Heart left ventricle (tissue), 13 donors: ENCODE measurements at regions not wholly inside any gene's neighbourhood (a gene's known extent, or its start where the extent isn't known, plus 50 kb on each side); places are given as distances from the start of the nearest gene placed in this dataset.

ENCODE experiments used
- POLR2A ChIP-seq, 2 donors: fragments of 450-650 bp; IDR thresholded peaks; one replicate each; pipeline ENCODE4 v1.6.1; 2017; ENCODE audit warnings: antibody characterized with exemption in 2 of 2, mild to moderate bottlenecking in 2 of 2, moderate library complexity in 2 of 2
- TF ChIP-seq, protein P1 (sequence below), 12 donors: fragments of 200-600 bp; sonication (generic) in 4 of 12; IDR thresholded peaks; one replicate each; pipeline versions ENCODE4 v1.5.0 to v1.8.0; 2018 to 2022; ENCODE audit warnings: antibody characterized with exemption in 12 of 12, mild to moderate bottlenecking in 5 of 12
- donor health status: ischemic (EF 13 %, LVEDD 7.1; RV severe dilation, severe dysfunction).
- donor health status: DM: no; HTN: yes; CAD: no.
- donor health status: DM: no; HTN: no; CAD: no.
- donor health status: ischemic (EF 25% LVEDD 6.9; RV normal size, moderate dysfunction).
- donor health status: ischemic (EF 25% LVEDD 5.7; RV mildly dilated, moderate dysfunction).
- donor health status: ischemic (EF 35%, LVEDD 5.7; RV mildly dilated, moderate dysfunction).
- donor health status: nonischemic (EF 11% LVEDD 7.7; RV severe dilation, severe dysfunction).
- donor health status: DM: yes; HTN: yes; CAD: no.
- donor health status: PGD.
- donor health status: ischemic (EF 29% LVEDD 5.4; RV normal size, mild dysfunction).
- donor health status: nonischemic (EF 23%, LVEDD 6.1; RV moderate dilation, normal function).

DNA sequence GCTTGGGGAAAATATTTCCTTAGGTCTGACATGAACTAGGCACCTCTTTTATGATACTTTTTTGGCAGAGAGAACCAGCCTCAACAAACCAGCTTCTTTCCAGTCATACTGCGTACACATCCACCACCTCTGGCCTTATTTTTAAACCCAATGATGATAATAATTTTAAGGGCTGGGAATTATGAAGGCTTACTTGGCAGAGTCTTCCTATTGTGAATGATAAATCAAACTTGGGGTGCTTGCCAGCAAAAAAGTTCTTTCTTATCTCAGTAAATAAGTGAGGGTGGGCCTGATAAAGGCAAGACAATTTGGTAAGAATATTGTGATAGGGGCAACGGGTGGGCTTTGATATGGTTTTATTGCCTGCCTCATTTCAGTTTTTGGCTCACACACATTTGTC, 1230.2 kb upstream of the ZEB2 start:
- TF ChIP-seq POLR2A (IDR thresholded peaks at IDR 0.05), result no peak
- TF ChIP-seq, protein P1, sequence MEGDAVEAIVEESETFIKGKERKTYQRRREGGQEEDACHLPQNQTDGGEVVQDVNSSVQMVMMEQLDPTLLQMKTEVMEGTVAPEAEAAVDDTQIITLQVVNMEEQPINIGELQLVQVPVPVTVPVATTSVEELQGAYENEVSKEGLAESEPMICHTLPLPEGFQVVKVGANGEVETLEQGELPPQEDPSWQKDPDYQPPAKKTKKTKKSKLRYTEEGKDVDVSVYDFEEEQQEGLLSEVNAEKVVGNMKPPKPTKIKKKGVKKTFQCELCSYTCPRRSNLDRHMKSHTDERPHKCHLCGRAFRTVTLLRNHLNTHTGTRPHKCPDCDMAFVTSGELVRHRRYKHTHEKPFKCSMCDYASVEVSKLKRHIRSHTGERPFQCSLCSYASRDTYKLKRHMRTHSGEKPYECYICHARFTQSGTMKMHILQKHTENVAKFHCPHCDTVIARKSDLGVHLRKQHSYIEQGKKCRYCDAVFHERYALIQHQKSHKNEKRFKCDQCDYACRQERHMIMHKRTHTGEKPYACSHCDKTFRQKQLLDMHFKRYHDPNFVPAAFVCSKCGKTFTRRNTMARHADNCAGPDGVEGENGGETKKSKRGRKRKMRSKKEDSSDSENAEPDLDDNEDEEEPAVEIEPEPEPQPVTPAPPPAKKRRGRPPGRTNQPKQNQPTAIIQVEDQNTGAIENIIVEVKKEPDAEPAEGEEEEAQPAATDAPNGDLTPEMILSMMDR (IDR thresholded peaks at IDR 0.05), result no peak
